DMS 273 (cell line): ENCODE measurements at regions not wholly inside any gene's neighbourhood (a gene's known extent, or its start where the extent isn't known, plus 50 kb on each side); places are given as distances from the start of the nearest gene placed in this dataset.

Experiments
- DNase-seq: peaks from one replicate; lab custom pipeline; 2025; ENCODE audit not compliant: unreplicated experiment; lab: John Stamatoyannopoulos, UW

DNA sequence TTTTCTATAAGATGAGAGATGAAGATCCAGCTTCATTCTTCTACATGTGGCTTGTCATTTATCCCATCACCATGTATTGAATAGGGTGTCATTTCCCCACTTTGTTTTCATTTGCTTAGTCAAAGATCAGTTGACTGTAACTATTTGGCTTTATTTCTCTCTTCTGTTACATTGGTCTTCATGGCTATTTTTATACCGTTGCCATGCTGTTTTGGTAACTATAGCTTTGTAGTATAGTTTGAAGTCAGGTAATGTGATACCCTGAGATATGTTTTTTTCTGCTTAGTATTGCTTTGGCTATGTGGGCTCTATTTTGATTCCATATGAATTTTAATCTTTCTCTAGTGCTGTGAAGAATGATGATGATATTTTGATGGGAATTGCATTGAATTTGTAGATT, 514.3 kb downstream of the GBA3 start:
- no peak for DNase-seq

DNA sequence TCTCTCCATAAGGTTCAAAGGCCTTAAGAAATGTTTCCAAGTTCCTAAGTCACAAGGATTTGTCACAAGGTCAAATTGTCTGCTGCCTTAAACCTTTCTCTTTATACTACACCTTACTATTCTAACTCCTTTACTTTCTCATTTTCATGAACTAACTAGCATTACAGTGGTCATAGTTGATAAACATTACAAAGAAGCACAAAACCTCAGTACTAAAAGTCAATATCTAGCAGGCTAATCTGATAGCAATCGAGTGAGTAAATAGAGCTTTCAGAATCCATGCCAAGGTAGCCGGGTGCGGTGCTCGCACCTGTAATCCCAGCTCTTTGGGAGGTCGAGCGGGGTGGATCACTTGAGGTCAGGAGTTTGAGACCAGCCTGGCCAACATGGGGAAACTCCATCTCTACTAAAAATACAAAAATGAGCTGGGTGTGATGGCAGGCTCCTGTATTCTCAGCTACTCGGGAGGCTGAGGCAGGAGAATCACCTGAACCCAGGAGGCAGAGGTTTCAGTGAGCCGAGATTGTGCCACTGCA, 510.0 kb downstream of the GBA3 start:
- no peak for DNase-seq

DNA sequence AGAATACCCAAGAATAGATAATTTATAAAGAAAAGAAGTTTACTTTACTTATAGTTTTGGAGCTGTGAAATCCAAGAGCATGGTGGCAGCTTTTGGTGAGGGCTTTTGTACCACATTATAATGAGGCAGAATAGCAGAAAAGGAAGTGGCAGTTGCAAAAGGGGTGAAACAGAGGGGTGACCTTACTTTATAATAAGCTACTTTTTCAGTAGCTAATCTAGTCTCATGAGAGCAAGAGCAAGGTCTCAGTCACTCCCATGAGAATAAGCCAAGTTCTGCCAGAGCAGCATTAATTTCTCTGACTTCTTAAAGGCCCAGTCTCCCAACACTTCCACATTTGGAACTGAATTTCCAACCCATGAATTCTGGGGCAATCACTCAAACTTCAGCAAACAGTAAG, 502.0 kb downstream of the GBA3 start:
- DNase-seq, result no peak

DNA sequence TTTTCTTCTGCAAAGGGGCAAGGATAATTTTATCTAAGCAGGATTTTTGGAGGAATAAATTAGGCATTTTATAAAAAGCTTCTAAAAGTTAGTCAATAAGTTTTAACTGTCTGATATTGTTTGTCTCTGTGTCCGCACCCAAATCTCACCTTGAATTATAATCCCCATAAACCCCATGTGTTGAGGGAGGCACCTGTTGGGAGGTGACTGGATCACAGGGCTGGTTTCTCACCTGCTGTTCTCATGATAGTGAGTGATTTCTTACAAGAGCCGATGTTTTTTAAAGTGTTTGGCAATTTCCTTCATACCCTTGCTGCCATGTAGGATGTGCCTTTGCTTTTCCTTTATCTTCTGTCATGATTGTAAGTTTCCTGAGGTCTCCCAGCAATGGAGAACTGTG, 481.4 kb downstream of the GBA3 start:
- DNase-seq, result no peak

DNA sequence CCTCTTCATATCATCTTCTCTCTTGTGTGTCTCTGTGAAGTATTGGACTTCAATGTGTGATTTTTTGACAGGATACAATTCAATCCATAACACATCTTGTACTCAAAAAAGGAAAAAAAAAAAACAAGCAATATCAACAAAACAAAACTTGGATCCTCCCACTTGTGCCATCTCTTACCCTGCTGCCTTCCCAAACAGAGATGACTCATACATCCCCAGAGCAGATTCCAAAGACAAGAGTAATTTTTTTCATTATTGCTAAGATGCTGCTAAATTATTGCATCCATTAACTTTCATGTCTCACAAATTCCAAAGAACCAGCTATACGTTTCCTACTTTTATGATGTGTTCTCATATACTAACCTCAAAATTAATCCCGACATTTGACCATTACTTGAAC, 479.2 kb downstream of the GBA3 start:
- DNase-seq, result no peak

DNA sequence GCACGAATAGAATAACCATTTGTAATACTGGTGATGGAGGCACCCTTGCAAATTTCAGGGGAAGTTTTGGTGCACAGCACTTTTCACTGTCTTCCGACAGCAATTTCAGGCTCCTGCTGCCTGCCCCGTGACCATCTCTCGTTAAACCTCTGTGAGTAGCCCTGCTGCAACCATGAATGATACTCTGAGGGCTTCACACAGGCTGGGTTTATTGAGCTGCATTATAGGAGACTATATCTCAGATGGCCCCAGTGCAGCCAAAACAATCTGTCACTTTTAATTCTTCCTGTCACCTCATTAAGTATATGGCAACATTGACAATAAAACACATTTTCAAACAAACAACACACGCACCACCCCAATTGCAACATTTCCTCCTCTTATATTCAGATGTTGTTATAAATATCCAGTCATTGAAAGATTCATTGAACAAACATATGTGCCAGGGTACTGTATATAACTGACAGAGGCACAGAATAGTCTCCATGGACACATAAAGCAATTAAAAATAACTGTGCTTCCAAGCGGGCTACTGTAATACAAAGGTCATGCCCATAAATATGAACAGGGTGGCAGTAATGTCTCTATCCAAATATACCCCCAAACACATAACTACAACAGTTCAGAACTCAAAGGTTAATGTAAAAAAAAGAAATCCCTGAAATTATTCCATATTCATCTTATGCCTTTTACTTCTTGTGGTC, 477.0 kb downstream of the GBA3 start:
- DNase-seq, result no peak

DNA sequence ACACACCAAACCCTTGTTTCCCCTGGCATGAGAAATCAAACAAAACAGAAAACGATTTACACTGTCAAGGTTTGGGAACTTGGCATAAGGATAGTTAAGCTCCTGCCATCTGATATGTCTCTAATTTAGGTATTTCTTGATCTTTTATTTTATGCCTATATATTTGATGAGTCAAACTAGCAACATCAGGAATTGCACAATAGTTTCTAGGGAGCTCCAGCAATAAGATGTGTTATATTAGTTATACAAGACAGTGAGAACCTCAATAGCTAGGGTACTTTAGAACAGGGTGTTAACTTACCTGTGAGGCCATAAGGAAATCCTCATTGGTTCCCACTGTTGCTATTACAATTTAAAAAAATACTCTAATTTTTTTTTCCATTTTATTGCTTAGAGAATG, 474.2 kb downstream of the GBA3 start:
- no peak for DNase-seq

DNA sequence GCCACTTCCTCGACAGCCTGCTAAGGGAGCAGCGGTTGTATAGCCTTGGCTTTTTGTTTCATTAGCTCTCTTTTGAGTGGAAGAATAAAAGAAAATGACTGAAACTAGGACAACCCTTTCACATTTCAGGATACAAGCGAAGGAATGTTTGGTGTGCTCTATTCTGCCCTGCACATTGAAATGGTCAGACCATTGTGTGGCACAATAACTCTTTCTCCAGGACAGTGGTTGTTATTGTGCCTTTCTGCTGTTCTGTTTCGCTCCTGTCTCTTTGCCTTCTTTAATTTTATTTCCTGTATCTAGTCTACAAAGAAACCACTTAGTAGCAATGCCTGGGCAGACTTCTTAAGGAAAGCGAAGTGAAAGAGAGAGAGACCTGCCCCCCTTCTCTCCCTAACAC, 473.7 kb downstream of the GBA3 start:
- no peak for DNase-seq

DNA sequence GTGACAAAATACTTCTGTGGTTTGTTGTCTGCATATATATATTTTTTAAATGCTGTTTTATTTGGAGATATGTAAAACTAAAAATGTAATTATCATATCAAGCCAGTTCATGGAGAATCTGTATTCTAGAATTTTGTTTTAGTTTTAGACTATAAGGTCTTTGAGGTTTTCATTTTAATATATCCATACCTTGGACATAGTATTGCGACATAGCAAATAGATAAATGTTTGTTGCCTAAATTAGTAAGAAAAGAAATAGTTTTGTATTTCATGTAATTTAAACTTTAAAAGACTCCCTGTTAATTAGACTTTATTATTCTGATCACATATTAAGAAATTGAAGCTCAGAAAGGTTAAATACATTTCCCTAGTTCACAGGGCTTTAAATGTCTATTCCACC, 472.9 kb downstream of the GBA3 start:
- no peak for DNase-seq

DNA sequence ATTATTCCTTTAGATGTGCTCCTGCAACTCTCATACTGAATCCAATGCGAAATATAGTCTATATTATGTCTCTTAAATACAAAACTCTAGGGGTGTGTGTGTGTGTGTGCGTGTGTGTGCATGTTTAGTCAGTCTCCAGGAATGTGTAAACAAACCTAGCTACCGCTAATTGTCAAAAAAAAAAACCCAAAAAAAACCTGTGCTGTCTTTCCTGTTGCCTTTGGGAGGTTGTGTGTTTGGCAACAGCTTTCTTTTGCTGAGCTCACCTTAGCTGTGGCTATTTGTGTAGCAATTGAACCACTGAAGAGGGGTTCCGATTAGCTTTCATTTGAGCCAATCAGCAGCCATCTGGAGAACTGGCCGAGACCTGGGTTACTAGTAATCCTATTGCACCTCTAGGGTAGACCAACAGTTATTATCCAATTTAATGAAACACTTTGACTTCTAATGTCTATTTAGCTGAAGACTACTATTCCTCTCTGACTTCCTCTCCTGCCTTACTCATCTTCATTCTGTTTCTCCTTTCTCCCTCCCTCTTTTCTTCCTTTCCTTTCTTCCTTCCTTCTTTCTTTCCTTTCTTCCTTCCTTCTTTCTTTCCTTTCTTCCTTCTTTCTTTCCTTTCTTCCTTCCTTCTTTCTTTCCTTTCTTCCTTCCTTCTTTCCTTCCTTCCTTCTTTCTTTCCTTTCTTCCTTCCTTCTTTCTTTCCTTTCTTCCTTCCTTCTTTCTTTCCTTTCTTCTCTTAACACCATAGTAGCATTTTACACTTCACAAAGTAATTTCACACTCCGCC, 471.1 kb downstream of the GBA3 start:
- no peak for DNase-seq

DNA sequence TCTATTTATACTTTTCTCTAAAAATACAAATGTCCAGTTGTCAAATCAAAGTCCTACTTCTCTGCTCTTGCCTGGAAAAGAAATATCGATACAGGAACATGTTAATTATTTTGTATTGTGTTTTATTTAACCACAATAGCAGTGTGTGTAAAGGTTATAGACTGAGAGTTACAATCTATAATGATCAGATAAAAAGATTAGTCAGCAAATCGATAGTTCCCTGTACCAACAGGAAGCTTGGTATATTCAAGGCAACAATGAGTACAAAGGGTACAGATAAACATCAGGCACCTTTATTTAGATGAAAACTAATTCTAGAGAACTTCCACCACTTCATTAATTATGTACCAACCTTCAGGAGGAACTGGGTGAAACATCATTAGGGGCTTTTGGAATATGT, 469.5 kb downstream of the GBA3 start:
- DNase-seq, result no peak

DNA sequence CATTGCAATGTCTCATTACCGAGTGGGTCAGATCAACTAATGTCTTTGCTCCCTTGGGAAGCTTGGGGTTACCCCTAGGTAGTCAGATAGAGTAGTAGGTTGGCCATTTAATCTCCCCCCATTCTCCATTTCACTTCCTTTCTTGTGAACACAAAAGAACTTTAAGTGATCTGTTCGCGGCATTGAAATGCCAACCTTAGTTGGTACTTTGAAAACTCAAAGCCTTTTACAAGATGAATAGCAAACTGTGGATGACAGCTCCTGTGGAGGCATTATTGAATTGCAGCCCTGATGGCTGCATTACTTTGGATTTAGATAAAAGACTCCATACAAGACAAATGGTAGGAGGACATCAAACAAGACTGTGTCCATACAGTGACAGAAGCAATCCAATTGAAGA, 469.1 kb downstream of the GBA3 start:
- no peak for DNase-seq

DNA sequence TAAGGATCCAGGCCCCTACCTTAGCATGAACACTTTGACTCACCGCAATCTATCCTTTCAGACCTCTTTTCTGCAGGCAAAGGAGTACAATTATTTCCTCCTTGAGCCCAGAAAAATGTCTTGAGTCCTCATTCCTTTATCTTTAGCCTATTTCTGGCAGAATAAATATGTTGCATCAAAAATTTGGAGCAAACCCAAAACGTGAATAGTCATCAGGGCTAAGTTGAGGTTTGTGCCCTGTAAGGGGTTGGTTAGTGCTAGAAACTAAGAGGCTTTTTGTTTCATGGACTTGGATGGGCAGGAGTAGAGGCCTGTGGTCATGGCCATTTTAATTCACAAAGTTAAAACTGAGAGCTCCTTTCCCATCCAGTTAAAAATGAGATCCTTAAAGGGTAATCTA, 460.3 kb downstream of the GBA3 start:
- DNase-seq, result no peak

DNA sequence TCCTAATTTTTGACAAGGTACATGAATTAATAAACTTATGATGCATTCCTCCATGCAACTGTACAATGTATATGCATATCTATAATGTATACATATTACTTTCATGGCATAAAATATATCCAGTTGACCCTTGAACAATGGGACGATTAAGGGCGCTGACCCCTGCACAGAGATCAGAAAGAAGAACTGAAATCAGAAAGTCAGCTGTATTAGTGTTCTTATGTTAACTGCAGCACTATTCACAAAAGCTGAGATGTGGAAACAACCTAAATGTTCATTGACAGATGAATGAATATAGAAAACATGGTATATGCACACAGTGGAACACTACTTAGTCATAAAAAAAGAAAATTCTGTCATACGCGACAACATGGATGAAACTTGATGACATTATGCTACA, 457.1 kb downstream of the GBA3 start:
- DNase-seq, result no peak

DNA sequence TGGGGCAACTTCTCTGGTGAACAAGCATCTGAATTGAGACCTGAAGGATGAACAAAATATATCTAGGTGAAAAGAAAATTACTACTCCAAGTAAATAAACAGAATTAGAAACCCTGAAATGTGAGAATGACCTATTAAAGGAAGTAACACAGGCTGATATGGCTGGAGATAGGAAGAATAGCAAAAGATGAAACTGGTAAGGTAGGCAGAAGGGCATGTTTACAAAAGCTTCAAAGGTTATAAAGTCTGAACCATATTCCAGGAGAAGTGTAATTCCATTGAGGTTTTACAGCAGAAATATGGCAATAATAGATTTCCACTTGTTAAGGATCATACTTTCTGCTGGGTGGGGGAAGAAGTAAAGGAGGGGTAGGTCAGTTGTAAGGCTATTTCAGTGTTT, 452.0 kb downstream of the GBA3 start:
- no peak for DNase-seq

DNA sequence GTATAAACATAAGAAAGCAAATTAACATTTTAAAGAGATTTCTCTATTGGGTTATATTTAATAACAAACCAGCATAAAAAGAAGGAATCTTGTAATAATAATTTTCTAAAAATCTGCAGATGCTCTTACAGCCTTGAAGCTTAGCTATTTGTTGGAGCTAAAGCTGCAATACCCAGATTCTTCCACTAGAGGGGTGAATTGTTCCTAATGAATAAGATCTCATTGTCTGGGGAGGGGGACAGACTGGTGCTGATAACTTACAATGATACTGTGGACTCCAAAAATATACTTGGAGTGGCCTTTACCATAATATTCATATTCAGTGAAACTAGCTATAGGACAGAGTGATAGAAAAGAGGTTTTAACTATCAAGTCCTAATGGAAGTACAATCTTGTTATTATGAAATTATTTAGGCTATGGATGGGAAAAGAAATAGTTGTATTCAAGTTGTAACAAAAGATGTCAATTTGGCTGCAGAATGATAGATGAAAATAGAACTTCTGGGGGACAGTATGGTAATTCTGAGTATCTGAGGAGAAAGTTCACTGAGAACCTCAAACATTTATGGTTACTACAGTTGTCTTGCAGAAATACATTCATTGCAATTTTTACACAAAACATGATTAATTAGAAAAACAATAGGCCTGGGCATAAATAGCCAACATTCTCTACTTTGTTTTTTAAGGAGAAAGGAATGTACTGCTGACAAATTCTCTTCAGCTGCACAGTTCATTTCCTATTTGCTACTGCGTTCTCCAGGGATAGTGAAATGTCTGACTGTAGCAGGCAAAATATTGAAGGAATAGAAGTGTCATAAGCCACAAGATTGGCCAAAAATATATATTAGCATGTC, 443.3 kb downstream of the GBA3 start:
- DNase-seq, result peak; percentile 77

DNA sequence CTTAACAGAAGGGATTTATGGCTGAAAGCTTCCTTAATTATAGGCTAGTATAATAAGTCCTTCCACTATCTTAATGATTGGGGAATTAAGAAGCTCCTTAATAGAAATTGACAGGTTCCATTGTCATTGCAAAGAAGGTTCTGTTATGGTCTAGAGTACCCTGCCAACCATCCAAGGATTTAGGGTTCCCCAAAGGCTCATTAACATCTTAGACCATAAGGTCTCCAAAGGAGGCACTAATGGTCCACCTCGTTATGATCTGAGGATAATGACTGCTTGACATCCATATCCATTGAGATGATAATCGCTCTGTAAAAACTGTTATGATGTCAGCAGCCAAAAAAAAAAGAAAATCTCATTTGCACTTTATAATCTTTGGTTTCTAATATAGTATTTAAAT, 441.6 kb downstream of the GBA3 start:
- no peak for DNase-seq

DNA sequence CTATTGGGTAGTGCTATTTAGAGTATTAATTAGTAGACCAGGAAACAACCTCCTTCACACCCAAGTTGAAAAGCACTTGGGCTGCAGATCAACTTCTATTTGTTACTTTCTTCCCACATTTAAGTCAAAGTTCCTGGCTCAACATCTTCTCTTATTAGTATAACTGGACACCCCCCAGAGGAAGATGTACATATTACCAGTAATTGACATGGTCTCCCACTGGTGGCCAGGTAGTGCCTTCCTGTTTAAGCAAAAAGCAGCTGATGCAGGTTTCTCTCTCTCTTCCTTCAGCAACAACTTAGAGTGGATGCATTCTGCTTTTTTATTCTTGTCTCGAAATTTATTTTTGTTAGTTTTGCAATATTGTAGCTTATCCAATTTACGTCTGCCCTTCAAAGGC, 438.1 kb downstream of the GBA3 start:
- peak; percentile 5 for DNase-seq

DNA sequence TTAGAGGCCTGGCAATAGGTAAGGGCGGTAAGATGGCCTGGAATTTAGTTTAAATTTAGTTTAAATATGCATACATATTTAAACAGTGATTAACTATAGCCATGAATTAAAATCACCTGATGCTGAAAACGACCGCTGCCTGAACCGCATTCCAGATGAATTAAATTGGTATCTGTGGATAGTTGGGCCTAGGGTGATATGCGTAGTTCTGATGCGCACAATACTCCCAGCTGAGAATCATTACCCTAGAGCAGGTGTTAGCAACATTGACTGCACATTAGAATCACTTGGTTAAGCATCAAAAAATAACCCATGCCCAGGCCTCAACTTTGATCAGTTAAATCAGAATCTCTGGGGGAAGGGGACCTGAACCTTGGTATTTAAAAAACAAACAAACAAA, 432.4 kb downstream of the GBA3 start:
- DNase-seq, result no peak

DNA sequence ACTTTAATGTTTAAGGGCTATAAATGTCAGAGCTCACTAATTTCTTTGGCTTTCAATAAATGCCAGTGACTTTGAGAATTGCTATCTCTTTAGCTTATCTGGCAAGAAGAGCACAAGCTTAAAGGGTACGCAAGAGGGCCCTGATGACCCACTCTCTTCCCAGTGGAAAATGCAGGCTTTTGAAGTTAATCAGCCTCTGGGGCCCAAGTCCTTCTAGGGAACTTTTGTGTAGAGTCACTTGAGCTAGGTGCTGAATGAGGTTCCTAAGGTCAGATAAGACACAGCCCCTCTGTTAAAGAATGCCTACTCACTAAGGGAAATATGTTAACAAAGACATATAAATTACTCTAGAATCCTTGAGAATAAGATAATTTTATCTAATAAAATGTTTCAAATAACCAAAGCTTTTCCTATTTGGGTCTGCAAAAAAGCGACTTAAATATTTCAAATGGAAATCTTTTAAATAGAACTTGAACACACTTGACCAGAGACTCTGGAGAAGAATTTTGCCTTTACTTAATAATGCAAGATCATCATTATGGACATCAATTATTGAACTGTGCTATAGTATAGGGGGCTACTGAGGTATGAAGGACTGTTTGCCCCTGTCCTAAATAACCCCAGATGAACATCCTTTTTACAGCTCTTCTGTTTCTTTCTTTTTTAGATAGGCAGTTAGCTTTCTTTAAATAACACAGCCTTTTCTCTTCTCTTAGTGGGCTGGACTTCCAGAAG, 430.1 kb downstream of the GBA3 start:
- DNase-seq, result no peak

DNA sequence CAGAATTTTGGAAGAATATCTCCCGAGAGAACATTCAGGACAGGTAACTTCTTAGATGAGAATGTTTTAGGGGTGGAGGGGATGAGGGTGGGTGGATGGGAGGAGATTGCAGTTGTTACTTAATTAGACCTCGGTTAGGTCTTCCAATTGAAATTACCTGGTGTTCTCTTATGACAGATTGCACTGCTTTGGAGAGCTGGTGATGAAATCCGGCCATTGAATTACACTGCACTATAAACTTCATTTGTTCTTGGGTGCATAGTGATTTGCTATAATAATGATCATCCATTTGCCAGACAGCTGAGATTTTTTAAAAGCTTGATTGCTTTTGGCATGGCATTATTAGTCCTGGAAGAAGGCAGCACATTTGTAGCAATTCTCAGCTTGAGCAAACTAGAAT, 427.6 kb downstream of the GBA3 start:
- DNase-seq, result no peak
